Loucy (cell line): ENCODE measurements at regions not wholly inside any gene's neighbourhood (a gene's known extent, or its start where the extent isn't known, plus 50 kb on each side); places are given as distances from the start of the nearest gene placed in this dataset.

Experiments used
- CTCF ChIP-seq: fragments of 200-600 bp; sonication (generic); conservative IDR thresholded peaks from 2 replicates; pipeline ENCODE4 v1.5.1; 2014; ENCODE audit warnings: mild to moderate bottlenecking, antibody characterized with exemption, low read length
- EZH2phosphoT487 ChIP-seq: fragments of 200-600 bp; IDR thresholded peaks from 2 replicates; pipeline ENCODE4 v1.6.1; 2018; ENCODE audit warnings: antibody characterized with exemption, mild to moderate bottlenecking, moderate library complexity, borderline replicate concordance

- no peak for TF ChIP-seq CTCF
- no peak for TF ChIP-seq EZH2phosphoT487
These were observed 232.6 kb upstream of the CDYL start for GRCh38 chr6:4543596-4543995.
